HG03520 (cell line): ENCODE measurements at regions not wholly inside any gene's neighbourhood (a gene's known extent, or its start where the extent isn't known, plus 50 kb on each side); places are given as distances from the start of the nearest gene placed in this dataset.
"Not testable (repeated sequence)": the region's sequence is repeated elsewhere in the genome, so short reads cannot be mapped to it uniquely, and the experiment has no call there.

Experiments used
- ATAC-seq: cut with Tn5 transposase; IDR thresholded peaks from one replicate; pipeline ENCODE4 v1.9.1; 2021; ENCODE audit warnings: mild to moderate bottlenecking, moderate library complexity; ENCODE audit not compliant: unreplicated experiment

GRCh38 chr12:20105943-20106342, 262.4 kb upstream of the PDE3A start:
- no peak for ATAC-seq

GRCh38 chr12:20109676-20110075, 258.7 kb upstream of the PDE3A start:
- no peak for ATAC-seq

DNA sequence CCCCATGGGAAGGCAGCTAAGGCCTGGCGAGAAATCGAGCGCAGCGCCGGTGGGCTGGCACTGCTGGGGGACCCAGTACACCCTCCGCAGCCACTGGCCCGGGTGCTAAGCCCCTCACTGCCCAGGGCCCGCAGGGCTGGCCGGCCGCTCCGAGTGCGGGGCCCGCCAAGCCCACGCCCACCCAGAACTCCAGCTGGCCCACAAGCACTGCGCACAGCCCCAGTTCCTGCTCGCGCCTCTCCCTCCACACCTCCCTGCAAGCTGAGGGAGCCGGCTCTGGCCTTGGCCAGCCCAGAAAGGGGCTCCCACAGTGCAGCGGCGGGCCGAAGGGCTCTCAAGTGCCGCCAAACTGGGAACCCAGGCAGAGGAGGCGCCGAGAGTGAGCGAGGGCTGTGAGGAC, 253.0 kb upstream of the PDE3A start:
- ATAC-seq = not testable (repeated sequence)

GRCh38 chr12:20119596-20120402, 248.5 kb upstream of the PDE3A start:
- ATAC-seq = no peak

GRCh38 chr12:20120403-20120725, 248.0 kb upstream of the PDE3A start:
- no peak for ATAC-seq

DNA sequence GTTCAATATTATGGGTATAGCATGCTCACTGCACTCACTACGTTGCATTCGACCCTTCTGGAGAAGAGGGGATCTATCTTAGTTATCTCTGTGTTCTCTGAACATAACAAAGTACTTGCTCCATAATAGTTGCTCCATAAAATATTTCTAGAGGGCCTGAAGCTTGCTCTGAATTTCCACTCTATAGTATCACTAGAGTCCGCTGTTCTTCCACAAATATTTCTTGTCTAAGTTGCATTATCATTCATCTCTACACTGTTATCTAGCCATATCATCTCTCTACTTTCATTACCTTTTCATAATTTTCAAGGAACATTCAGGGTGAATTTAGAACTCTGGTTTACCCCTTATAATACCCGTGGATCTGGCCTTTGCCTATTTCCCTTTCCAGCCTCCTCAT, 246.1 kb upstream of the PDE3A start:
- ATAC-seq = no peak

DNA sequence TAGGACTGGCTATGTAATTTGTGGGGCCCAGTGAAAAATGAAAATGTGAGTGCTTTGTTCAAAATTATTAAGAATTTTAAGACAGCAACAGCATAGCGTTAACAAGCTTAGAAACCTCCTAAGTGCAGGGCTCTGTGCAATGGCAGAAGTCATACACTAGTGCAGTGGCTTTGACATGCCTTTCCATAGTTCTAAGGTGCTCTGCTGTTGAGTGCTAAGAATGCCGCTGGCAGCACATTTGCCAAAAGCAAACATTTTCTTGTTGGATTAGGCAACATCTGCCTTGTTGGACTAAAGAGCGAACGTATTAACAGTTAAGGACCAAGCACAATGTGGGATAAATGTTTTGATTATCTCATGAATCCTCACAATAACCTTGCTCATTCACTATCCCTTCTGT, 244.9 kb upstream of the PDE3A start:
- no peak for ATAC-seq

DNA sequence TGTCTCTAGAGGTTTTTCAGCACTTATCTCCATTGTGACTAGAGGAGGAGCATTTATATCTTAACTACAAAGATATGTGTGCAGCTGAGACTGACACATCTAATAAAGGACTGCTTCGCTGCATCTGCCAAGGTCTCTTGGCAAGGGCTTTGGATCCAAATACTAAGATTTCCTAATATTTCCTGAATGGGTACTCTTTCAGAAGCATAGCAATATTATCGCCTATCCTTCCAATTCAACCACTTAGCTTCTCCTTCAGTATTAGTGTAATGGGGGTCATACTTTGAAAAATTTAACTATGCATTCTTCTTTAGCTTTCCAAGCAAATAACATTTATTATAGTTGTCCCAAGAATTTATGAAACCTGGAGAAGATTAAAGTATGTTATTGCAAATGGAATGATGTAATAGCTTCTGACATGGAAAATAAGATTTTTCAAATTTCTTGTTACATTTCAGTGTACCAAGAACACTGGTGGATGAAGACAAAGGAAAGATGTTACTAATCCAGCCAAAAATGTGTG, 243.0 kb upstream of the PDE3A start:
- no peak for ATAC-seq

GRCh38 chr12:20126601-20127000, 241.7 kb upstream of the PDE3A start:
- ATAC-seq = no peak

DNA sequence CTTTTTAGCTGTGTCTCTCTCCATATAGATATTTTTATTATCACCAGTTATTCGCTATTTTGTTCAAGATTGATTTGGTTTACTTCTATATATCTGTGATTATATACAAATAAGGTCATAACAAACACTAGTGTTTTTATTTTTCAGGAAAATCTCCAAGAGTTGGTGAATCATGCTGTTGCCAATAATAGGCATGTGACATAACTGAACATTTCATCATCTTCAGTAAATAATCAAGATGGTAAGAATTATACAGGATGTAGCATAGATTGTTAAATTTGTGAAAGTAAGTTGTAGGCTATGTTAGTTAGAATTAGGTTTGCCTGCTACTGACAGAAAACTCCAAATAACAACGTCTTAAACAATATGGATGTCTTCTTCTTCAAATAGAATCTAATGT, 240.9 kb upstream of the PDE3A start:
- ATAC-seq = no peak

DNA sequence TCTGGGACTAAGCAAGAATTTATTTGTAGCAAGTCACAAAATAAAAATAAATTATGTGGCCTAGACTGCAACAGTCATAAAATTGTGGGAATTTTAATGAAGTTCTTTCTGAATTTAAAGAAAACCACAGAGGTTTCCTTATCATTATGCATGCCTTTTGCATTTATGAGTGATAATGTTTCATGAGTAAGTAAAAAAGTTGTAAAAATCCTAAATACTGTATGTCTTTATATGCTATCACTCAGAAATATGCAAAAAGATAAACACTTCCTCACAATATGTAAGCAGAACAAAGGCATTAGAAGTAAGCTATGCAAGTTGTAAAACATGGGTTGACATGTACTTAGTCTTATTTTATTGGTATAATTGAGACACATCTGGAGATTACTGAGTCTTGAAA, 239.4 kb upstream of the PDE3A start:
- no peak for ATAC-seq

DNA sequence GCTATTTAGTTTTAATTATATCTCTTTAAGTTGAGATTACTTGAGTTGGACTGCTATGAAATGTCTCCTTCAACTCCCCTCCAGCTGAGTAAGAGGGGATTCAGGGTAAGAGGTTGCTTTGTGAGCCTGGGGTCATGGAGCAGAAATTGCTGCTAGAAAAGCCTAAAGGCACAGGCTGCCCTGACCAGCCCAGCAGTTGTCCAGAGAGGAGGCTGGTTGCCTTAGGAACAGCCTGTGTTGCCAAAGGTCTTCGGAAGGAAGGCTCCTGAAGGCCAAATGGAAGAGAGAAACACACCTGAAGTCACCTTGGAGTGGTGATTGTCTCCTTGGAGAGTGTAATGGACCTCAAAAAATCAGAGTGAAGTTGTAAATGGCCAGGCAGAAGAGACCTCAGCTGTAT, 235.5 kb upstream of the PDE3A start:
- ATAC-seq = no peak

GRCh38 chr12:20134652-20135051, 233.7 kb upstream of the PDE3A start:
- ATAC-seq = no peak

GRCh38 chr12:20140751-20141150, 227.6 kb upstream of the PDE3A start:
- no peak for ATAC-seq

DNA sequence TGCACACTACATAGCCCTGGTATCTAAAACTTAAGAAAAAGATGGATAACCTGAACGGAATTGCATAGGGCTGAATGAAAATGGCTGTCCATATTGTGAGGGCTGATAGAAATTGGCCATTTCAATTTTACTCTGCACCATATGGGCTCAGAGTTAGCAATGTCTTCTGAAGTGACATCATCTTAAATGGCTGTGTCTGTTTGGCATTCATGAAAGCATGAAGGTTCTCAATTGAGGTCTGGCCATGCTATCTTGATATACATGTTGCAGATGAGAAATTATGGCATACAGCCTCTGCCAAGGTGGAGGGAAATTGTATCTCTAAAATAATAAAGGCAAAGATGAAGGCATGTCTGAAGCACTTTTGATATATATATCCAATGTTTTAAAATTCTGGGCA, 226.0 kb upstream of the PDE3A start:
- ATAC-seq = no peak

GRCh38 chr12:20142956-20143355, 225.4 kb upstream of the PDE3A start:
- ATAC-seq = no peak

- no peak for ATAC-seq
Measured at GRCh38 chr12:20144341-20144740, 224.0 kb upstream of the PDE3A start.

GRCh38 chr12:20148241-20148640, 220.1 kb upstream of the PDE3A start:
- ATAC-seq = no peak

- ATAC-seq = no peak
Measured at GRCh38 chr12:20150835-20151422, 217.4 kb upstream of the PDE3A start.

DNA sequence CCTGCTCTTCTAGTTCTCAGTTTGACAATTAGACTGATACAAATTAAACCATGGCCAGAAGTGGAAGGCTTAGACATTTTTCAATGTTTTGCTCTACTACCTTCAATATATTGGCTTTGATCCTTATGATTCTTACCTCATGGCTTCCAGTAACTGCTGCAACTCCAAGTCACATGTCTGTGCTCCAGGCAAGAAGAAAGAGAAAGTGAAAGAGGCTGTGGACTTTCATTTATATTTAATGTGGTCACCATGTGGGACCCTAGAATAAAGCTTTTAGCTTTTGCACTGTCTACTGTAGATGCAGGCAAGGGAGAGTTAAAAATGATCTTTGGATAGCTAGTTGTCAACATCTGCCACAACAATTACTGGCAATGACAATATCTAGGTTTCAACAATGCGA, 214.3 kb upstream of the PDE3A start:
- ATAC-seq = no peak

DNA sequence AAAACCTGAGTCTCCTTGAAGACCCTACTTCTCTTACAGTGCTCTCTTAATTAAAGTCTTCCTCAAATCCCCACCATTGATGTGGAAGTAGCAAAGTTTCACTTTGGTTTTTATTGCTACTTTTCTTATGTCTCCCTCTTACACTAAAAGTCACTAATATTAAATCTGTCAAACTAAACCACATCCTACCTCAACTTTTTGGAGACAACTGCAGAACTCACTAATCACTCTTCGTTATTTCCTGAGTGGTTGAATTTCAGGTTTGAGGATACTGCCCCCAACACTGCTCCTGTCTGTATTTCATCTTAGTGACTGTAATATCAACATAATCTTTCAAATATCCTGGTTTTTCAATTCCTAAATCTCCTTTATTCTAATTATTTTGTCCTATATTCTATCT, 213.0 kb upstream of the PDE3A start:
- ATAC-seq = no peak

DNA sequence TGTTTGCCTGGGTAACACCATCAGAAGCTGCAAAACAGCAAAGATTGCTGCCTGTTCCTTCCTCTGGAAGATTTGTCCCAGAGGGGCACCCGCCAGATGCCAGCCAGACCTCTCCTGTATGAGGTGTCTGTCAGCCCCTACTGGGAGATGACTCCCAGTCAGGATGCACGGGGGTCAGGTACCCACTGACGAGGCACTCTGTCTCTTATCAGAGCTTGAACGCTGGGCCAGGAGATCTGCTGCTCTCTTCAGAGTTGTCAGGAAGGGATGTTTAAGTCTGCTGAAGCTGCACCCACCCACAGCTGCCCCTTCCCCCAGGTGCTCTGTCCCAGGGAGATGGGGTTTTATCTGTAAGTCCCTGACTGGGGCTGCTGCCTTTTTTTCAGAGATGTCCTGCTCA, 207.4 kb upstream of the PDE3A start:
- not testable (repeated sequence) for ATAC-seq
